HEK293 (cell line): ENCODE measurements at regions not wholly inside any gene's neighbourhood (a gene's known extent, or its start where the extent isn't known, plus 50 kb on each side); places are given as distances from the start of the nearest gene placed in this dataset.

Experiments
- CTCF ChIA-PET: fragments of 350-600 bp; formaldehyde crosslinking; extraction: SDS; loops from one replicate; lab custom pipeline; 2021; ENCODE audit warnings: antibody characterized with exemption; lab: Yijun Ruan, JAX
- POLR2A ChIA-PET: fragments of 300-600 bp; formaldehyde crosslinking; extraction: SDS; loops from one replicate; lab custom pipeline; 2020; ENCODE audit warnings: antibody characterized with exemption, inconsistent platforms; lab: Yijun Ruan, JAX
- H3K27ac ChIP-seq: fragments of 200-500 bp; sonication (Bioruptor generic); 2 replicates; pipeline ENCODE4 v1.5.1; 2014; ENCODE audit warnings: low read depth, low read length, control low read depth, inconsistent platforms; ENCODE audit errors: extremely low read depth
- H3K36me3 ChIP-seq, 2 experiments: fragments of 200-500 bp in 1 of 2; sonication (Bioruptor generic) in 1 of 2; 1 replicate in 1 of 2; 2 replicates in 1 of 2; pipeline ENCODE4 v1.5.1; 2014 to 2017; ENCODE audit warnings: inconsistent platforms in 2 of 2, low read length in 2 of 2; ENCODE audit not compliant: control insufficient read depth in 2 of 2, insufficient read depth in 1 of 2
- H3K4me1 ChIP-seq: fragments of 200-500 bp; sonication (Bioruptor generic); 2 replicates; pipeline ENCODE4 v1.5.1; 2014; ENCODE audit warnings: mild to moderate bottlenecking, low read length, inconsistent platforms; ENCODE audit not compliant: control insufficient read depth, insufficient read depth
- H3K4me3 ChIP-seq: 2 replicates; pipeline ENCODE4 v1.5.1; 2011; ENCODE audit warnings: low read depth, mild to moderate bottlenecking, control low read depth, low read length, moderate library complexity
- H3K9me3 ChIP-seq: fragments of 200-500 bp; sonication (Bioruptor generic); 2 replicates; pipeline ENCODE4 v1.5.1; 2014; ENCODE audit warnings: low read depth, low read length, inconsistent platforms; ENCODE audit not compliant: control insufficient read depth, insufficient read depth
- BCL6B ChIP-seq: fragments of 450-650 bp; formaldehyde crosslinking; IDR thresholded peaks from 2 replicates; pipeline ENCODE4 v1.5.1; 2017; ENCODE audit warnings: missing biosample characterization, missing genetic modification characterization
- EGR2 ChIP-seq: fragments of 450-650 bp; formaldehyde crosslinking; IDR thresholded peaks from 2 replicates; pipeline ENCODE4 v1.5.1; 2016; ENCODE audit warnings: low read depth, missing biosample characterization, missing genetic modification characterization
- HIC1 ChIP-seq: fragments of 450-650 bp; formaldehyde crosslinking; IDR thresholded peaks from 2 replicates; pipeline ENCODE4 v1.5.1; 2016; ENCODE audit warnings: missing biosample characterization, missing genetic modification characterization
- IKZF3 ChIP-seq: fragments of 450-650 bp; IDR thresholded peaks from 2 replicates; pipeline ENCODE4 v1.5.0; 2018; ENCODE audit warnings: missing biosample characterization, mild to moderate bottlenecking, missing genetic modification characterization, moderate library complexity
- KLF10 ChIP-seq: fragments of 450-650 bp; IDR thresholded peaks from 2 replicates; pipeline ENCODE4 v1.5.1; 2018; ENCODE audit warnings: missing biosample characterization, mild to moderate bottlenecking, missing genetic modification characterization
- KLF17 ChIP-seq: fragments of 450-650 bp; formaldehyde crosslinking; IDR thresholded peaks from 2 replicates; pipeline ENCODE4 v1.5.1; 2016; ENCODE audit warnings: missing biosample characterization, missing genetic modification characterization
- KLF9 ChIP-seq: fragments of 450-650 bp; formaldehyde crosslinking; IDR thresholded peaks from 2 replicates; pipeline ENCODE4 v1.5.1; 2016; ENCODE audit warnings: missing biosample characterization, missing genetic modification characterization, low read depth
- MEIS1 ChIP-seq: sonication (generic); formaldehyde crosslinking; IDR thresholded peaks from 2 replicates; pipeline ENCODE4 v1.8.1; 2022; ENCODE audit warnings: missing genetic modification reagents, mild to moderate bottlenecking, borderline replicate concordance
- ZBTB17 ChIP-seq: fragments of 450-650 bp; formaldehyde crosslinking; IDR thresholded peaks from 2 replicates; pipeline ENCODE4 v1.5.1; 2016; ENCODE audit warnings: missing biosample characterization, missing genetic modification characterization
- ZFP37 ChIP-seq: fragments of 450-650 bp; formaldehyde crosslinking; IDR thresholded peaks from 2 replicates; pipeline ENCODE4 v1.5.1; 2016; ENCODE audit warnings: missing biosample characterization, missing genetic modification characterization
- ZNF114 ChIP-seq: fragments of 450-650 bp; formaldehyde crosslinking; IDR thresholded peaks from 2 replicates; pipeline ENCODE4 v1.5.0; 2017; ENCODE audit warnings: missing biosample characterization, missing genetic modification characterization
- ZNF175 ChIP-seq: fragments of 450-650 bp; formaldehyde crosslinking; IDR thresholded peaks from 2 replicates; pipeline ENCODE4 v1.5.1; 2016; ENCODE audit warnings: missing biosample characterization, missing genetic modification characterization
- ZNF214 ChIP-seq: fragments of 450-650 bp; formaldehyde crosslinking; IDR thresholded peaks from 2 replicates; pipeline ENCODE4 v1.5.1; 2017; ENCODE audit warnings: missing biosample characterization, mild to moderate bottlenecking, missing genetic modification characterization, borderline replicate concordance
- ZNF23 ChIP-seq: fragments of 450-650 bp; formaldehyde crosslinking; IDR thresholded peaks from 2 replicates; pipeline ENCODE4 v1.5.1; 2016; ENCODE audit warnings: missing biosample characterization, missing genetic modification characterization, borderline replicate concordance
- ZNF354C ChIP-seq: fragments of 450-650 bp; formaldehyde crosslinking; IDR thresholded peaks from 2 replicates; pipeline ENCODE4 v1.5.1; 2016; ENCODE audit warnings: missing biosample characterization, missing genetic modification characterization, low read depth, borderline replicate concordance
- ZNF473 ChIP-seq: fragments of 450-650 bp; formaldehyde crosslinking; IDR thresholded peaks from 2 replicates; pipeline ENCODE4 v1.5.1; 2017; ENCODE audit warnings: missing biosample characterization, missing genetic modification characterization
- ZNF513 ChIP-seq: fragments of 450-650 bp; IDR thresholded peaks from 2 replicates; pipeline ENCODE4 v1.5.1; 2018; ENCODE audit warnings: missing biosample characterization, missing genetic modification characterization
- ZNF560 ChIP-seq: fragments of 450-650 bp; formaldehyde crosslinking; IDR thresholded peaks from 2 replicates; pipeline ENCODE4 v1.5.1; 2017; ENCODE audit warnings: missing biosample characterization, missing genetic modification characterization, borderline replicate concordance
- ZNF596 ChIP-seq: fragments of 450-650 bp; IDR thresholded peaks from 2 replicates; pipeline ENCODE4 v1.5.0; 2018; ENCODE audit warnings: missing biosample characterization, mild to moderate bottlenecking, missing genetic modification characterization, moderate library complexity
- ZNF626 ChIP-seq: fragments of 450-650 bp; sonication (Bioruptor Pico); formaldehyde crosslinking; IDR thresholded peaks from 2 replicates; pipeline ENCODE4 v1.5.1; 2018; ENCODE audit warnings: missing biosample characterization, missing genetic modification characterization, inconsistent platforms
- TF ChIP-seq, protein P1 (sequence below): fragments of 450-650 bp; formaldehyde crosslinking; IDR thresholded peaks from 2 replicates; pipeline ENCODE4 v1.5.1; 2016; ENCODE audit warnings: missing biosample characterization, missing genetic modification characterization
- TF ChIP-seq, protein P2 (sequence below): fragments of 450-650 bp; formaldehyde crosslinking; IDR thresholded peaks from 2 replicates; pipeline ENCODE4 v1.5.1; 2016; ENCODE audit warnings: missing biosample characterization, missing genetic modification characterization
- TF ChIP-seq, protein P3 (sequence below): fragments of 450-650 bp; IDR thresholded peaks from 2 replicates; pipeline ENCODE4 v1.5.1; 2018; ENCODE audit warnings: missing biosample characterization, mild to moderate bottlenecking, missing genetic modification characterization

DNA sequence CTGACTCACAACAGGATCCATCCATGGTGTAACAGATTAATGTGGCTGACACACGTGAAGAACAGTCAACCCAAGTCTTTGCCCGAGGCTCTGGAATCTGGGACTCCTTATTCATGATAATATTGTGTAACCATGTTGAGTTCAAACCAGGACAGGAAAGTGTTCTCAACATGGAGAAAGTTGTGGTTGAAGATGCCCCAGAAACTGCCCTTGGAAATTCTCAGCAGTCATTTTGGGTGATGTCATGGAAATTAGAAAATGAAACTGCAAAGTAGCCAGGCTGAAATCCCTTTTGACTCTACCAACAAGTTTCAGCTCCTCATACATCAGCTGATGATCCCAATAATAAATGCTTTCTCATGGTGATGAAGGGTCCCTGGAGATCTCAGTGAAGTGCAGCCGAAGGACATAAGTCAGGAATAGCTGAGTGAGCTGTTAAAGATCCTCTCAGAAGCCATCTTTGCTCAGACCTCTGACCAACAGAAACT, 307.7 kb downstream of the TNS1 start:
- ChIA-PET POLR2A (no interaction called here), CTCF (interaction anchor here (0.6 kb wide), 1 partner anchor 1158 kb away, joined by 3 read pairs; no protein-coding TSS in a partner anchor)
- H3K4me3 ChIP-seq, result no peak overlapping the region
- H3K4me1 ChIP-seq, result no peaks in the 10 kb centered on the region; the same call in 1 of the 2 replicates
- H3K36me3 ChIP-seq, result no peaks in the 10 kb centered on the region
- no peak for TF ChIP-seq ZNF596 (tag by site-specific recombination)
- no peak for TF ChIP-seq ZNF513 (tag by site-specific recombination)
- no peak for TF ChIP-seq MEIS1 (CRISPR knock-in tag)
- TF ChIP-seq ZNF23 (tag by site-specific recombination), result no peak
- TF ChIP-seq ZNF114 (tag by site-specific recombination), result no peak
- TF ChIP-seq, protein P1, sequence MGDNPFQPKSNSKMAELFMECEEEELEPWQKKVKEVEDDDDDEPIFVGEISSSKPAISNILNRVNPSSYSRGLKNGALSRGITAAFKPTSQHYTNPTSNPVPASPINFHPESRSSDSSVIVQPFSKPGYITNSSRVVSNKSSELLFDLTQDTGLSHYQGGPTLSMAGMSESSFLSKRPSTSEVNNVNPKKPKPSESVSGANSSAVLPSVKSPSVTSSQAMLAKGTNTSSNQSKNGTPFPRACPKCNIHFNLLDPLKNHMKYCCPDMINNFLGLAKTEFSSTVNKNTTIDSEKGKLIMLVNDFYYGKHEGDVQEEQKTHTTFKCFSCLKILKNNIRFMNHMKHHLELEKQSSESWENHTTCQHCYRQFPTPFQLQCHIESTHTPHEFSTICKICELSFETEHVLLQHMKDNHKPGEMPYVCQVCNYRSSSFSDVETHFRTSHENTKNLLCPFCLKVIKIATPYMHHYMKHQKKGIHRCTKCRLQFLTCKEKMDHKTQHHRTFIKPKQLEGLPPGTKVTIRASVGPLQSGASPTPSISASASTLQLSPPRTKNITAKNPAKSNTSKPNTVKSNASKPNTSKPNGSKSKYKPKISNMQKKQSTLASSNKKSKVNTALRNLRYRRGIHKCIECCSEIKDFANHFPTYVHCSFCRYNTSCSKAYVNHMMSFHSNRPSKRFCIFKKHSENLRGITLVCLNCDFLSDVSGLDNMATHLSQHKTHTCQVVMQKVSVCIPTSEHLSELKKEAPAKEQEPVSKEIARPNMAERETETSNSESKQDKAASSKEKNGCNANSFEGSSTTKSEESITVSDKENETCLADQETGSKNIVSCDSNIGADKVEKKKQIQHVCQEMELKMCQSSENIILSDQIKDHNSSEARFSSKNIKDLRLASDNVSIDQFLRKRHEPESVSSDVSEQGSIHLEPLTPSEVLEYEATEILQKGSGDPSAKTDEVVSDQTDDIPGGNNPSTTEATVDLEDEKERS (tag by site-specific recombination), result no peak
- no peak for TF ChIP-seq KLF10 (tag by site-specific recombination)
- no peak for TF ChIP-seq ZFP37 (tag by site-specific recombination)
- no peak for TF ChIP-seq ZBTB17
- TF ChIP-seq, protein P2, sequence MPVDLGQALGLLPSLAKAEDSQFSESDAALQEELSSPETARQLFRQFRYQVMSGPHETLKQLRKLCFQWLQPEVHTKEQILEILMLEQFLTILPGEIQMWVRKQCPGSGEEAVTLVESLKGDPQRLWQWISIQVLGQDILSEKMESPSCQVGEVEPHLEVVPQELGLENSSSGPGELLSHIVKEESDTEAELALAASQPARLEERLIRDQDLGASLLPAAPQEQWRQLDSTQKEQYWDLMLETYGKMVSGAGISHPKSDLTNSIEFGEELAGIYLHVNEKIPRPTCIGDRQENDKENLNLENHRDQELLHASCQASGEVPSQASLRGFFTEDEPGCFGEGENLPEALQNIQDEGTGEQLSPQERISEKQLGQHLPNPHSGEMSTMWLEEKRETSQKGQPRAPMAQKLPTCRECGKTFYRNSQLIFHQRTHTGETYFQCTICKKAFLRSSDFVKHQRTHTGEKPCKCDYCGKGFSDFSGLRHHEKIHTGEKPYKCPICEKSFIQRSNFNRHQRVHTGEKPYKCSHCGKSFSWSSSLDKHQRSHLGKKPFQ (tag by site-specific recombination), result no peak
- TF ChIP-seq BCL6B (tag by site-specific recombination), result no peak
- TF ChIP-seq HIC1 (tag by site-specific recombination), result no peak
- H3K27ac ChIP-seq, result no peak overlapping the region
- no peaks in the 10 kb centered on the region for H3K9me3 ChIP-seq

DNA sequence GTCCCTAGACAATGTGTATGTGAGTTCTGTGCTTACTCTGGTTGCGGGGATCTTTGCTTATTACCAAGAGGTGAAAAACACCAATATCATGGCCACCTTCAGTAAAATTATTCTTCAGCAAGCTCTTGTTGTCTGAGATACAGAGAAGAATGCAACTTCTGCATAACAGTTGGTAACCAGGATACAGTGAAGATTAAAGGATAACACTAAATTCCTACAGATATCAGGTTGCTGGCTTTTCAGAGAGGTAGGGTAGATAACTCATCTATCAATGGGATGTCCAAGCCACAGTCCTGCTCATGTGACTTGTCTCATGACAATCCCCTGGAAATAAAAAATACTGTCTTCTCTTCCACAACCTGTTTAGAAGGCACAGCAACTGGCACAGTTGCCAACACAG, 308.5 kb downstream of the TNS1 start:
- ChIA-PET POLR2A (no interaction called here), CTCF (no interaction called here)
- Histone ChIP-seq H3K27ac (no peak overlapping the region), H3K9me3 (no peaks in the 10 kb centered on the region), H3K36me3 (no peaks in the 10 kb centered on the region), H3K4me1 (no peaks in the 10 kb centered on the region; the same call in 1 of the 2 replicates), H3K4me3 (no peak overlapping the region)
- no peak for TF ChIP-seq ZNF214 (tag by site-specific recombination)
- no peak for TF ChIP-seq ZNF626 (tag by site-specific recombination)
- no peak for TF ChIP-seq ZNF473 (tag by site-specific recombination)
- TF ChIP-seq, protein P3, sequence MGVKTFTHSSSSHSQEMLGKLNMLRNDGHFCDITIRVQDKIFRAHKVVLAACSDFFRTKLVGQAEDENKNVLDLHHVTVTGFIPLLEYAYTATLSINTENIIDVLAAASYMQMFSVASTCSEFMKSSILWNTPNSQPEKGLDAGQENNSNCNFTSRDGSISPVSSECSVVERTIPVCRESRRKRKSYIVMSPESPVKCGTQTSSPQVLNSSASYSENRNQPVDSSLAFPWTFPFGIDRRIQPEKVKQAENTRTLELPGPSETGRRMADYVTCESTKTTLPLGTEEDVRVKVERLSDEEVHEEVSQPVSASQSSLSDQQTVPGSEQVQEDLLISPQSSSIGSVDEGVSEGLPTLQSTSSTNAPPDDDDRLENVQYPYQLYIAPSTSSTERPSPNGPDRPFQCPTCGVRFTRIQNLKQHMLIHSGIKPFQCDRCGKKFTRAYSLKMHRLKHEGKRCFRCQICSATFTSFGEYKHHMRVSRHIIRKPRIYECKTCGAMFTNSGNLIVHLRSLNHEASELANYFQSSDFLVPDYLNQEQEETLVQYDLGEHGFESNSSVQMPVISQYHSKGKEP (tag by site-specific recombination), result no peak
- TF ChIP-seq ZNF175 (tag by site-specific recombination), result no peak
- TF ChIP-seq IKZF3, result no peak
- TF ChIP-seq ZNF560 (tag by site-specific recombination), result no peak
- TF ChIP-seq KLF9, result no peak
- no peak for TF ChIP-seq ZNF354C (tag by site-specific recombination)
- no peak for TF ChIP-seq EGR2 (tag by site-specific recombination)
- TF ChIP-seq KLF17 (tag by site-specific recombination), result no peak
